Tibial nerve (tissue), 3 donors: ENCODE measurements at regions not wholly inside any gene's neighbourhood (a gene's known extent, or its start where the extent isn't known, plus 50 kb on each side); places are given as distances from the start of the nearest gene placed in this dataset.

Experiments
- CTCF ChIP-seq, 5 experiments: fragments of 200-600 bp in 3 of 5; fragments of 450-650 bp in 2 of 5; sonication (generic) in 3 of 5; IDR thresholded peaks; one replicate each; pipeline ENCODE4 v1.5.1; 2016 to 2019; ENCODE audit warnings: antibody characterized with exemption in 5 of 5, mild to moderate bottlenecking in 3 of 5, moderate library complexity in 2 of 5
- POLR2A ChIP-seq, 2 donors: fragments of 450-650 bp; IDR thresholded peaks; one replicate each; pipeline ENCODE4 v1.6.1; 2017; ENCODE audit warnings: antibody characterized with exemption in 2 of 2, mild to moderate bottlenecking in 2 of 2, moderate library complexity in 2 of 2

DNA sequence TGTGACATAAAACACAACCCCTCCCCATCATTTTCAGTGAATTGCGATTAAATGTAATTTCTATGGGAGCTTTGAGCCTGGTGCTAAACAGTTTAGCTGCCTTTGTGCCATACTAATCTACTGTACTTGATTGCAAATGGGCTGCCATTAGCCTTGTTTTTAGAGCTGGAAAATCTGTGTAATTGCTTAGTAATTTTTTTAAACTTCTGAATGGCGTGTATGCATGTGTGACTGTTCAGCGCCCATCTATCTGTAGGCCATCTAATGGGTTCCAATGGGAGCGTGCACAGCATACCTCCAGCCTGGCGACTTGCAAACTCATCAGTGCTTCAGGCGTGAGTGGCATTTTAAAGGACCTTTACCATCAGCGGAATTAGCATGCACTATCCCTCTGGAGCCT, 142.7 kb upstream of the KIRREL3 start:
- TF ChIP-seq POLR2A (IDR thresholded peaks at IDR 0.05) (no peak), CTCF (IDR thresholded peaks at IDR 0.05) (no peak)
